ENCODE measurements at regions not wholly inside any gene's neighbourhood (a gene's known extent, or its start where the extent isn't known, plus 50 kb on each side); places are given as distances from the start of the nearest gene placed in this dataset.
A peak's percentile ranks its signal among the peaks of the same experiment; 100 is the strongest.

DNA sequence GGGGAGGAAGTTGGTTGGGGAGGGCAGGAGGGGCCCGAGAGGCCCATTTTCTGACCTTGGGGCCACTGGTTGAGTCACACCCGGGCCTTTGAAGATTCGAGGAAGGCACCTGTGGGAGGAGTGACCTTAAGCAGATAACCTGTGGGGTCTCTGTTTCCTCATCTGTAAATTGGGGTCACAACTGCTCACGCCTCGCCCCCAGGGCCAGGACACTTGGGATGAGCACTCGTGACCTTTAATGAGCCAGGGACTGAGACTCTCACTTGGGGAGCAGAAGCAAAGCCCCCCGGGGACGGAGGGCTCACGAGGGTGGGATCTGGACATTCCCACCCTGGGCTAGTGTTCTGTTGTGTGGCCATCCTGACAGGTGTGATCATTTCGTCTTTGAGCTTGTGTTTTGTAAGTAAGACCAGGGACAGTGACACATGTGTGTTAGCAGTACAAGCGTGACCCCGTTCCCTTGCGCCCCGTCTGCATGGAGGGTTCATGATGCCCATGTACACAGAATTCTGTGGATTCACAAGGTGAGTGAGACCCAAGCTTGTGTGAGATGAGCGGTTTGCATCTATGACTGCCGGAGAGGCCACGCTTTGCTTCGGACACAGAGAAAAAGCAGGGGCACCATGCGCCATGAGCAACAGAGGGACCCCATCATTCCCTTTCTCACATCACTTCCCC is 79.3 kb upstream of the PMEPA1 start:
- DNase-seq (ENCODE audit: low read depth): no peak

DNA sequence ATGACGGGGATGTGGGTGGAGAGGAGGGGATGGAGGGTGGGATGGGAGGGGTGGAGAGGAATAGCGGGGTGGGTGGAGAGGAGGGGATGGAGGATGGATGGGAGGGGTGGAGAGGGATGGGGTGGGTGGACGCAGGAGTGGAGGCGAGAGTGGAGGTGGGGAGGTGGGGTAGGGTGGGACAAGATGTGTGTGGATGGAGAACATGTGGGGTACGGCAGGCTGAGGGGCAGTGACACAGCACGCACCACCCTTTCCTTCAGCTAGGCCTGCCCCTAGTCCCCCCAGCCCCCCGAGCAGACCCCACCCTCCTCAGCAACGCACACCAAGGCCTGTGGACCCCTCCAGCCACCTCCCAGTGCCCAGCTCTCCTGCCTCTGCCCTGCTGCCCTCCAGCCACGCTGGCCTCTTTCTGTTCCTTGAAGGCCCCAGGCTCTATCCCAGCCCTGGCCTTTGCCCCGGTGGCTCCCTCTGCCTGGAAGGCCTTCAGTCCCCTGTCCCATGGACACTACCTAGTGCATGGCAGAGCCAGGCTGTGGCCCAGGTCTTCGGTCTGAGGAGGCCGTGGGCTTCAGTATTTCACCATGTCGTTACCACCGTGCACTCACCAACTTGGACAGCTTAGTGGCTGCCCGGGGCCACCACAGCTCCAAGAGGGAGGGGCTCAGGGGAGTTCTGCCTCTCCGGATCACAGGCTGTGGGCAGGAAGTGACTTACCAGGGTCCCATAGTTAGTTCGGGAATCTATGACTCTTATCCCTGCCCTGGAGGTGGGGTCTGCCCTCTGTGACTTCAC is 78.4 kb upstream of the PMEPA1 start:
- DNase-seq (ENCODE audit: low read depth): peak; percentile 63

DNA sequence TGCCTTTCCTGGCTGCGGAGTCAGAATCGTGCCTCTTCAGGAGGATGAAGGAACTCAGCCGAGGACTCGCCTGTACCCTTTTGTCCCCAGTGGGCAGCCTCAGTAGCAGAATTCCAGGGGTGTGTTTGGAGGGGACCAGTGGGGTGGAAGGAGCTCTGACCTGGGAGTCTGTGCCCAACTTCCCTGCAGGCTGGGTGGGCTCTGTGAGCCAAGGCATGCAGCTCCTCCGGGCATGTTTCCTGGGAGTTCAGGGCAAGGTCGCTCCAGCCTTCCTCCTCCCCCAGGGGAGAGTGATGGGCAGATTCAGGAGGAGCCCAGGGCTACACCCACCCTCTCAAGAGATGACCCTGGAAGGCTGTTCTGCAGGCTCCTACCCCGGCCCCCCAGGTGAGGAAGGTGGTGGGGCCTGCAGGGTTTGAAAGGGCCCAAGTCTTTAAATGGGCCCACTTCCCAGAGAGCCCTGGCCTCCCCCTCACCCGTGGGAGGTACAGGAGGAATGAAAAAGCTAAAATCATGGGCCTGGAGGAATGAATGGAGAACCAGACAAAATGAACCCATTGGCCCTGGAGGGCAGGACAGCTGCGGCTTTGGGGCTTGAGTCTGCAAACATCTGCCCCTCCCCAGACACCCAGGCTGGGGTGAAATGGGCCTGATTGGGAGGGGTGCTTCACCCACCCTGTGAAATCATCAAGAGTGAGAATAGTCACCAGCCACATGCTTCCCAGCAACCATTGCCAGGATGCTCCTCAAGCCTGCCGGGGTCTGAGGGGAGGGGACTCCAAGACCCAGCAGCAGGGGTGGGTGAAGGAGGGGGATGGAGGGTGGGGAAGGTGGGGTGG is 77.6 kb upstream of the PMEPA1 start:
- no peak for DNase-seq (ENCODE audit: low read depth)

DNA sequence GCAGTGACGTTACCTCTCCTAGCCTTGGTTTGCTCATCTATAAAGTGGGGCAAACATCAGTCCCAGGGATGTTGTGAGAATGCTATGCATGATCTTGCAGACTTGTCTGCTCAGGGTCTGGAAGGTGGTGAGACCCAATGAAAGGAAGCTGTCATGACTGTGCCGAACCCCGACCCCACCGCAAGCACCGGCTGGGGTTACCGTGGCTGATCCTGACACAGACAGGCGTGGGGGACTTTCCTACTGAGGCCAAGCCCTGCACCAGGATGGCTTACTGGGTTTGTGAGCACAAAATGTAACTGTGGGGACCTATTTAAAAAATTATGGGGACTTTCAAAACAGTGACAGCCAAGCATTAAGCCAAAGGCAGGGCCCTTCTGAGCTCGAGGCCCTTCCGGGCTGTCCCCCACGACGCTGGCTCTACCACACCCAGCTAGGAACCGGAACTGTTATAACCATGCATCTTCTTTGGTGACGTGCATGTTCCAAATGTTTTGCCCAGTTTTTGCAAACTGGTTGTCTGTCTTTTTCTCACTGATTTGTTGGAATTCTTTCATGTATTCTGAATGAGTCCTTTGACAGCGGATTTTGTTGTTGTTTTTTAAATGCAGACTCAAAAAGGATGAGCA is 76.6 kb upstream of the PMEPA1 start:
- DNase-seq (ENCODE audit: low read depth): no peak

DNA sequence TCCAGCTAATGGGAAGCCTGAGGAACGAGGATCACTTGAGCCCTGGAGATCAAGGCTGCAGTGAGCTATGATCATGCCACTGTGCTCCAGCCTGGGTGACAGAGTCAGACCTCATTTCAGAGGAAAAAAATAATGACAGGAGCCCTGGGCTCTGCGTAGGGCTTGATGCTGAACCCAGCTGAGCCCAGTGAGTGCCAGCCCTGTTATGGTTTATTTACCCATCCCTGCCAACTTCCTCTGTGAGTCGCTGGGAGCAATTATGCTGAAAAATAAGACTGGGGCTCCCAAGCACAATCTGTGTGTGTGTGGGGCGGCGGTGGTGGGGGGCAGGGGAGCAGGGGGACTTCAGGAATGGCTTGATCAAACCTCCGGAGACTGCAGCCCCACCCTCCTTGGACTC is 75.9 kb upstream of the PMEPA1 start:
- peak; percentile 26 for DNase-seq (ENCODE audit: low read depth)

DNA sequence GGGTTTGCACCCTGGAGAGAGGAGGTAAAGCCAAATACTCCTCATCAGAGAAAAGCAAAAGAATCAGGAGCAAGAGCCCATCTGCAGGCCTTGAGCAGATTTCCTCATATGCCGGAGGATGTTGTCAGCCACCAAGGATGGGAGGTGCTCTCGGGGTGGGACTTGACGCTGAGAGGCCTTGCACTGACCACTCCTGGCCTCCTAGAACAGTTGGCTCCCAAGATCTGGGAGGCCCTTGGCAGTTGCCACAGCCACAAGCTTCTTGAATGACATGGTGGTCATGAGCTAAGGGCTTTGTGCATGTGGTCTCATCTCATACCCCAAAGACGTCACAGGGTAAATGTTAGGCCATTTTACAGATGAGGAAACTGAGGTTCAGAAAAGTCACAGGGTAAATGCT is 75.2 kb upstream of the PMEPA1 start:
- no peak for DNase-seq (ENCODE audit: low read depth)

DNA sequence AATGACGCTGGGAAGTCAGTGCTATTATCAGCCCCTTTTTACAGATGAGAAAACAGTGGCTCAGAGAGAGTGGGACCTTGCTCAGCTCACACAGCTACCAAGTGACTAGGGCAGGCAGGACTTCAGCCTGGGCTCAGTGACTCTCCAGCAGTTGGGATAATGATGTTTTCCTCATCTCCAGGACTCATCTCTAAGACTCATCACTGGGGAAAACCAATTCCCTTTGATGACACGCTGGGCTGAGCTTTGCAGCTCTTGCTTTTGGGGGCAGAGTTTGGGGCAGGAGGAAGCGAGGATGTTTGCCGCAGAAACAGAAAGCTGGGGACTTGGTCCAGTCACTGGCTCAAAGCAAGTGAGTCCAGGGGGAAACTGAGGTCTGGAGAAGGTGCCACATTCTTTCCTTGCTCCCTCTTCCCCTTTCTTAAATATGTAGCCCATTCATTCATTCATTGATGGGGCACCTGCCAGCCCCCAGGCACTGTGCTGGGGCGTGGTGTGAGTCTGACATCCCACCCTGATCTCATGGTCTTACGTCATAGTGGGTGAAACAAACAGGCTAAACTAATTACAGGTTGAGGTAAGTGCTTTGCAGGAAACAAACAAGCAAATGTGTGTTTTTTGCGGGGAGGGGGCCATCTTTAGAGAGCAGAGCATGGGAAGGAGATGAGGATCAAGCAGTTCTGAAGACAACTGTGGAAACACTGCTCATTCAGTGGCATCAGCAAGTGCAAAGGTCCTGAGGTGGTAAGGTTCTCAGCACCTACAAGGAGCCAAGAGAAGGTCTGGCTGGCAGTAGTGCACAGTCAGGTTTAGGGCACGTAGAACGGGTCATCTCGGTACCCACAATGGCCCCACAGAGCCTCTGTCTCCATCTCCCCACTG is 74.4 kb upstream of the PMEPA1 start:
- DNase-seq (ENCODE audit: low read depth): no peak

DNA sequence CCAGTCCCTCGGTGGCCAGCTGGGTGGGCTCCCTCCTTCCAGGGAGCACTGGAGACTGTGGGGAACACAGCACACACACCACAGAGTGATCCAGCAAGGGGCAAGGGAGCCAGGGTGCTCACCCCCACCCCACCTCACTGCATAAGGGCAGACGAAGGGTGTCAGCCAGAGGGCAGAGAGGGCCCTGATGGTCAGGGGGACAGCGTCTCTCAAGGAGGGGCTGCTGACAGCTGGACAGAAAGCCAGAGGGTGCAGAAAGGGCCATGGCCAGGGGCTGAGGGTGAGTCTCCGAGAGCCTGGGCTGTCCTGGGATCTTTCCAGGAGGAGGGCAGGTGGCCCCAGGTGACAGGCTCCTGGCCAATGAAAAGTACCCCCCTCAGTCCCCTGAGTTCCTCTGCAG is 73.4 kb upstream of the PMEPA1 start:
- no peak for DNase-seq (ENCODE audit: low read depth)

DNA sequence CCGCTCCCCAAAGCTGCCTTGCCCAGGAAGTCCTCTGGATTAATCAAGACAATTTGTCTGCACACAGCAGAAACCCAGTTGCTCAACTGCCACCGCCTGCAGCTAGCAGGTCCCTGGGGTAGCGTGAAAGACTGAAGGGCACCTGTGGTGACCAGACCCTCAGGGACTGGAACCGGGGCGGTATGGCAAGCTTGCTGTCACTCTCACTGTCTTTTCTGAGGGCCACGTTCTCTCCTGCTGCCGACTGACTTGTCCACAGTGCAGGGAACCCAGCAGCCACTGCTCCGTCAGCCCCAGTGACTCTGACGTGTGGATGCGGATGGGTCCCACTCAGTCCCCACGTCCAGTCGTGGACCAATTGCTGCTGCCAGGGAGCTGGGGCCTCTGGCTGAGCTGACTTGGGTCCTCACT is 72.8 kb upstream of the PMEPA1 start:
- DNase-seq (ENCODE audit: low read depth): no peak

DNA sequence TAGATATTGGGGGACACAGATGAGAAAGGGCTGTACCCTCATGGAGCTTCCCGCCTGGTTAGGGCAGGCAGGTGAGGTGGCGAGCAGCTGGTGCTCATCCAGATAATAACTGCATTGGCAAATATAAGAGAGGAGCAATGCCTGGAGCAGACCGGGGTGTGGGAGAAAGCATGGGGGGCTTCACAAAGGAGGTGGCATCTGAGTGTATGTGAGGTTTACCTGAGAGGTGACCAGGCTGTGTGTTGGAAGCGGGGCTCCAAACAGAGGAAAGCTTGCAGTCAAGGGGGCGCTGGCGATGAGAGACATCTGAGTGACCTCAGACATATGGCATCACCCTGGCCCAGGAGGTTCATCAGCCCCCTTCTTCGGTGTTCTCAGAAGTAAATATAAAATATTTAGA is 72.1 kb upstream of the PMEPA1 start:
- DNase-seq (ENCODE audit: low read depth): no peak

DNA sequence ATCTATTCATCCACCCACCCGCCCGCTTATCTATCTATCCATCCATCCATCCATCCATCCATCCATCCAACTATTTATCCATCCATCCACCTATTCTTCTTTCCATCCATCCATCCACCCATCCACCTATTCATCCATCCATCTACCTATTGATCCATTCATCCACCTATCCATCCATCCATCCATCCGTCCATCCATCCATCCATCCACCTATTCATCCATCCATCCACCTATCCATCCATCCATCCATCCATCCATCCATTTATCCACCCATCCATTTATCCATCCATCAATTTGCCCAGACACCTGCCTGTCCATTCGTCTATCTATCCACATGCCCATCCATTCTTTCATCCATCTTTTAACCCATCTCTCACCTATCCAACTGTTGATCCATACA is 71.1 kb upstream of the PMEPA1 start:
- DNase-seq (ENCODE audit: low read depth): no peak

DNA sequence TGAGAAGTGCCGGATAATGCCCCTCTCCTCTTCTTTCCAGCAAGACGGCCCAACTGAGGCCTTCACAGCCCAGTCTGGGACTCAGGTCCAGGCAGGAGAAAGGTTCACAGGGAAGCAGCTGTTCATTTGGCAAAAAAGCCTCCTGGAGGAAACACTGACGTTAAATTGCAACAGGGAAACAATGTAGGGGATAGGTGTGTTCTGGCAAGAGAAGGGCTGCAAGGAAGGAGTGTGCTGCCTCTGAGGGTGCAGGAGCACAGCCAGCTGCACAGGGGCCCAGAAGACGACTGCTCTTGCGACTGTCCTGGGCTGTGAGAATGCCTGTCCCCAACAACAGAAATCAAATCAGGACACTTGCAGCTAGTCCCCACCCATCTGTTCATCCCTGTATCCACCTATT is 70.6 kb upstream of the PMEPA1 start:
- no peak for DNase-seq (ENCODE audit: low read depth)

DNA sequence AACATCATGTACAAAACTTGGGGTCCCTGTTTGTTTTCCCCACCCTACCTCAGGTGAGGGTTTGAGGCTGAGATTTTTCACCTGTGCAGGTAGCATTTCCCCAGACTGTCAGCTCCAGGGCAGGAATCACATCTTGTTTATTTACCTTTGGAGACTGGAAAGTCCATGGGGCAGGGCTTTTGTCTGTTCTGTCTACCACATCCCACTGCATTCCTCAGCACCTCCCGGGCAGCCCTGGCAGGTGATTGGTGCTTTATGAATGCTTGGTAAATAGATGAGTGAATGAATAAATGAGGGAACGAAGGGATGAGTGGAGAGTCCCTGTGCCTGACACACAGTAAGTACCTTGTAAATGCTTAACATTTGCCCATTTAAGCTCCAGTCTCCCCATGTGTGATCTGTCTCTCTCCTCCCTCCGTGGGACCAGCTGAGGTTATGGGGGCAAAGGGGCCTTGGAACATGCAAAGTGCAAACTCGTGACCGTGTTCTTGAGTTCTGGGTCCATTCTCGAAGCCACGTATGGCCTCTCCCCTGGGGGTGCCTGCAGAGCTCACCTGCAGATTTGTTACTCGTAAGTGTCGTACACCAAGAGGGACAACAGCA is 69.7 kb upstream of the PMEPA1 start:
- no peak for DNase-seq (ENCODE audit: low read depth)

DNA sequence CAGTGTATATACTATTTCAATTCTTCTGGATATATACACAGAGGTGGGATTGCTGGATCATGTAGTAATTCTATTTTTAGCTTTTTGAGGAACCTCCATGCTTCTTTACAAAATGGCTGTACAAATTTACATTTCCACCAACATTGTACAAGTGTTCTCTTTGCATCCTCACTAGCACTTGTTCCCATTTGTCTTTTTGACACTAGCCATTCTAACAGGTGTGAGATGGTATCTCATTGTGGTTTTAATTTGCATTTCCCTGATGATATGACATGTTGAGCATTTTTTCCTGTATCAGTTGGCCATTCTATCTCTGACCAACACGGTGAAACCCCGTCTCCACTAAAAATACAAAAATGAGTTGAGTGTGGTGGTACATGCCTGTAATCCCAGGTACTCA is 68.1 kb upstream of the PMEPA1 start:
- DNase-seq (ENCODE audit: low read depth): no peak

DNA sequence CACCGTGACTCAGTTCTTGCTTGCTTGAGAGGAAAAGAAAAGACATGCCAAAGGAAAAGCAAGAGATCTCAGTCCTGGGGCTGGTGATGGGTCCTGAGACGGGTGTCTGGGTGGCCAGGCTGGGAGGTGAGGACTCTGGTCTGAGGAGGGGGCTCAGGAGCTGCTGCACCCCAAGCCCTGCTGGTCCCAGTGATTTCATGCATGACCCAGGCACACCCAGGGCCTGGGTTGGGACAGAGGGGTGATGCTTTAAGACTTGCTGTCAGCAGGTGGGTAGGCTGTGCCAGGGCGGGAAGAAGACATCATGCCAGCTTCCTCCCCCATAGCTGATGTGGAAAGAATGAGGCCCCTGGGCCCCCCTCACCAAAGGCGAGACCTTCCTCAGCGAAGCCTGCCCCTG is 65.1 kb upstream of the PMEPA1 start:
- DNase-seq (ENCODE audit: low read depth): no peak

DNA sequence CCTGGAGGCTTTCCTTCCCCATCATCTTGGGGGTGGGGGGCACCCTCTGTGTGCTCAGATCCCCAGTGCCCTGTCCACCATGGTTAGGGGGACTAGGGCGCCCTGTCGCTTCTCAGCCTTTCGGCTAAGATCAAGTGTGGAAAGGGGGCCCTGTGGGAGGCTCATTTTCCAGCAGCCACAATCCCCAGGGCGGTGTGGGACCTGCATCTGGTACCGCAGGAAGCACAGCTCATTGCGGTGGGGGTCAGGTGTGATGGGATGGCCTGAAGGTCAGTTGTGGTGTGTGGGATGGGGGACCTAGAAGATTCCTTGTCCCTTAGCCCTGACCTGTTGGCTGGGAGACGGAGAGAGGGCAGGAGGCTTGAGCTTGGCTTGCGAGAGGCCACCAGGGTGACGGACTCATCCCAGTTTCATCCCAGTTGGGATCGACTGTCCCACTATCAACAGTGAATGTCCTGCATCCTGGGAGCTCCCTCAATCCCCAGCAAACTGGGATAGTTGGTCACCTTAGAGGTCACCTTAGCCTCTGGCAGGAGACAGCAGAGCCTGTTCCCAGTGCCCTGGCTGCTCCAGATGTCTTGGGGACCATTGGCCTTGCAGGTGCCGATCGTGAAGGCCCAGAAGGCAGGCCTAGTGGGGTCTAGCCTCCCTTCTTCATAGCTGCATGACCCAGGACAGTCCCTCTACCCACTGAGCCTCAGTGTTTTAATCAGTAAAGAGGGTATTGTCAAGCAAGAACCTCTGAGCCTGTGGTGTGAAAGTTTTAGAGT is 64.5 kb upstream of the PMEPA1 start:
- DNase-seq (ENCODE audit: low read depth): no peak

DNA sequence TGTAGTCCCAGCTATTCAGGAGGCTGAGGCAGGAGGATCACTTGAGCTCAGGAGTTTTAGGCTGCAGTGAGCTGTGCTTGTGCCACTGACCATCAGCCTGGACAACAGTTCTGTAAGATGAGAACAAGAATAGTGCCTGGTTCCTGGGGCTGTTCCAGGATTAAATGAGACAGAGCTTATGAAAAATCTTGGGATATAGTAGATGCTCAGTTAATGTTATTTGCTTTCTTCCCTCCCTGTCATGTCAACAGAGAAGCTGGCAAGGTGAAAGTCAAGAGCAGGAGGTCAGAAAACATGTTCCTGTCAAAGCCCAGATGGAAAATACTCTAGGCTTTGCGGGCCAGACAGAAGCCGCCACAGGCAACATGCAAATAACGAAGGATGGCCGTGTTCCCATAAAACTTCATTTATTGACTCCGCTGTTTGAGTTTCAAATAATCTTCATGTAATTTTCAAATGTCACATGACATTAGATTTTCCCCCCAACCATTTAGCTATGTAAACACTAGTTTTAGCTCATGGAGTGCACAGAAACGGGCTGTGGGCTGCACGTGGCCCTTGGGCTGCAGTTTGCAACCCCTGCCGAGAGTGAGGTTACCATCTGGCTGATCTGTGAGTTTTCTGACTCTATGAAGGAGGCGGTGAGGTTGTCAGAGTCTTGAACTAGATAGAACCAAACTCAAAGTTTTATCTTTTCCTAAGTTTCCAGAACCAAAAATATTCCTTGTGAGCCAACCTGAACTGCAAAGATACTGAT is 63.4 kb upstream of the PMEPA1 start:
- no peak for DNase-seq (ENCODE audit: low read depth)

DNA sequence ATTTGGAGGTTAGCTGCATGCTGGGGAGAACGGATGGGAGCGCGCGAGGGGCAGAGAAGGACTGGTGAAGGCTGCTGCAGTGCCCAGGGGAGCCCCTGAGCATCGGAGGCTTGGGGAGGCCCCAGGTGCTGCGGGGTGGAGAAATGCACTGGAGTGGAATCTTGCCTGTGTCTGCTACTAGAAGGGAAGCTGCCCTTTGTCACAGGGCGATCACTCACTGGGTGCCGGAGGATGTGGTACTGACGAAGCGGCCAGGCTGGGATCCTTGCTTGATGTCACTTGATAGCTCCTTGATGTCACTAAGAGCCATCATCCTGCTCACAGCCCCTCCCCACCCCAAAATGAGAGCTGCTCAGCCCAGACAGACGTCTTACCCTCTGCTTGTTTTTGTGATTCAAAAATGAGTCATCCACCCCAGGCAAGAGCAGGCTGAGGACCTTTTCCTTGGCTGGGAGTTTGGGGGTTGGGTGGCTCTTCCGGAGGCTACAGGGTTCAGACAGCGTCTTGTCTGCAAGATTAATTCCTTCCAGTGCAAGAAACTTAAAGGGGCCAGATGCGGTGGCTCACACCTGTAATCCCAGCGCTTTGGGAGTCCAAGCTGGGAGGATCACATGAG is 62.6 kb upstream of the PMEPA1 start:
- peak; percentile 99 for DNase-seq (ENCODE audit: low read depth)

Data from M059J (cell line).